GM21717 (cell line): ENCODE measurements at regions not wholly inside any gene's neighbourhood (a gene's known extent, or its start where the extent isn't known, plus 50 kb on each side); places are given as distances from the start of the nearest gene placed in this dataset.

ENCODE experiments used
- ATAC-seq: cut with Tn5 transposase; IDR thresholded peaks from one replicate; pipeline ENCODE4 v1.9.1; 2021; ENCODE audit warnings: mild to moderate bottlenecking, moderate library complexity; ENCODE audit not compliant: unreplicated experiment

GRCh38 chr4:153137159-153137558 lies 67.1 kb upstream of the TRIM2 start:
- ATAC-seq, result no peak

- ATAC-seq, result no peak
These were observed 66.3 kb upstream of the TRIM2 start for GRCh38 chr4:153137677-153138630.

- no peak for ATAC-seq
These were observed 65.5 kb upstream of the TRIM2 start for GRCh38 chr4:153138736-153139135.

GRCh38 chr4:153140294-153140693 lies 63.9 kb upstream of the TRIM2 start:
- ATAC-seq, result no peak

GRCh38 chr4:153141238-153141637 lies 63.0 kb upstream of the TRIM2 start:
- no peak for ATAC-seq

GRCh38 chr4:153142700-153143438 lies 61.4 kb upstream of the TRIM2 start:
- no peak for ATAC-seq

GRCh38 chr4:153143527-153144348 lies 60.5 kb upstream of the TRIM2 start:
- ATAC-seq, result no peak

- no peak for ATAC-seq
These were observed 58.2 kb upstream of the TRIM2 start for GRCh38 chr4:153146031-153146430.

- ATAC-seq, result no peak
These were observed 57.3 kb upstream of the TRIM2 start for GRCh38 chr4:153146961-153147360.

GRCh38 chr4:153148791-153149190 lies 55.5 kb upstream of the TRIM2 start:
- no peak for ATAC-seq

GRCh38 chr4:153151535-153152455 lies 52.4 kb upstream of the TRIM2 start:
- no peak for ATAC-seq

GRCh38 chr4:153152501-153153338 lies 51.5 kb upstream of the TRIM2 start:
- ATAC-seq, result peak; percentile 29

- peak; percentile 63 for ATAC-seq
These were observed 50.8 kb upstream of the TRIM2 start for GRCh38 chr4:153153339-153153871.

GRCh38 chr4:153154007-153154975 lies 50.0 kb upstream of the TRIM2 start:
- ATAC-seq, result no peak
